Smooth muscle cell (in vitro differentiated cells): ENCODE measurements at regions not wholly inside any gene's neighbourhood (a gene's known extent, or its start where the extent isn't known, plus 50 kb on each side); places are given as distances from the start of the nearest gene placed in this dataset.

Source experiments
- DNase-seq: peaks from one replicate; lab custom pipeline; 2025; ENCODE audit not compliant: unreplicated experiment; lab: John Stamatoyannopoulos, UW
- H2AFZ ChIP-seq: fragments of 200-600 bp; sonication (generic); 2 replicates; pipeline ENCODE4 v1.6.0; 2016; ENCODE audit warnings: antibody characterized with exemption, low read depth, mild to moderate bottlenecking
- H3F3A ChIP-seq: fragments of 200-600 bp; sonication (generic); 2 replicates; pipeline ENCODE4 v1.6.0; 2017; ENCODE audit warnings: antibody characterized with exemption, low read depth
- H3K27ac ChIP-seq: fragments of 200-600 bp; sonication (generic); 2 replicates; pipeline ENCODE4 v1.5.1; 2016; ENCODE audit warnings: low read depth, mild to moderate bottlenecking
- H3K27me3 ChIP-seq: fragments of 200-600 bp; sonication (generic); 2 replicates; pipeline ENCODE4 v1.6.1; 2016; ENCODE audit warnings: low read depth, mild to moderate bottlenecking
- H3K36me3 ChIP-seq: fragments of 200-600 bp; sonication (generic); 2 replicates; pipeline ENCODE4 v1.5.1; 2016; ENCODE audit warnings: low read depth
- H3K4me1 ChIP-seq: fragments of 200-600 bp; sonication (generic); 2 replicates; pipeline ENCODE4 v1.5.1; 2016; ENCODE audit warnings: low read depth
- H3K4me2 ChIP-seq: fragments of 200-600 bp; sonication (generic); 2 replicates; pipeline ENCODE4 v1.6.0; 2016; ENCODE audit warnings: mild to moderate bottlenecking
- H3K4me3 ChIP-seq: fragments of 200-600 bp; sonication (generic); 2 replicates; pipeline ENCODE4 v1.5.1; 2016; ENCODE audit warnings: mild to moderate bottlenecking
- H3K79me2 ChIP-seq: fragments of 200-600 bp; sonication (generic); 2 replicates; pipeline ENCODE4 v1.6.0; 2016; ENCODE audit warnings: low read depth, mild to moderate bottlenecking
- H3K9ac ChIP-seq: fragments of 200-600 bp; sonication (generic); 2 replicates; pipeline ENCODE4 v1.6.0; 2016; ENCODE audit warnings: low read depth
- H3K9me3 ChIP-seq: fragments of 200-600 bp; sonication (generic); replicated peaks from 2 replicates; pipeline ENCODE4 v1.5.1; 2016; ENCODE audit warnings: low read depth
- H4K20me1 ChIP-seq: fragments of 200-600 bp; sonication (generic); 2 replicates; pipeline ENCODE4 v1.6.0; 2016; ENCODE audit warnings: low read depth
- WGBS: methylation state at CpG from one replicate; pipeline ENCODE4 v1.1.7; 2016; ENCODE audit warnings: low lambda C conversion rate; 5-methylcytosine and 5-hydroxymethylcytosine counted together
- TF ChIP-seq, protein P1 (sequence below): fragments of 200-600 bp; sonication (generic); IDR thresholded peaks from 2 replicates; pipeline ENCODE4 v1.5.1; 2017; ENCODE audit warnings: borderline replicate concordance, mild to moderate bottlenecking, antibody characterized with exemption; ENCODE audit not compliant: insufficient read depth, poor library complexity, severe bottlenecking

DNA sequence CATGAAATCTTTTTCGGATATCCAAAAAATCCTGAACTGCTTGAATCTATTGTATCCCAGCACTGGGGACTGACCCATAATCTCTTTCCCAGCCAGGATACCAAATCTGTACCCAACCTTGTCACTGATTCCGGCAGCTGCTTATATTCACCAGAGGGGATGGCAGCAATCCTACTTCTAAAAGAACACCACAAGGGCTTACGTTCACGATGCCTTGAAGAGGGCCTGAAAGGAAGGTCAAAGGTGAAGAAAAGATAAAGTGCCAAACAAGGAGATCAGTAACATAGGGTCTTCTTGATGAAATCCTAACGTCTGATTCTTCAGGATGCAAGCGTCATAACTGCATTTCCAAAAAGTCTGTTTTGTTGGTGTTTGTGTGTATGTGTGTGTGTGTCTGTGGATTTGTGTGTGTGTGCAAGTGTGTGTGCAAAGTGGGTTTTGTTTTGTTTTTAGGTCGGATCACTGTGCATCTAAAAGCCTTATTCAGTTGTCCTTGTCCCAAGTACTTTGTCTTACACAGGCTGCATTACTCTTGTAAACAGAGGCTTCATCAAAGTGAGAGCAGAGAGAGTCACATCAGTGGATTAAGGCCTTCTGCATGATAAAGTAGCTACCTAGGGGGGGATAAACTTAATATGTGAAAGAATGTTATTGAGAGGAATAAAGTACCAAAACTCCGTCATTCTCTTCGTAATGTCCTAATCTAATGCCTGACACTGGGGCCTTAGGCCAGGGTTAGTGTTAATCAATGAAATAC is 179.3 kb downstream of the BARHL2 start:
- H3K9me3 ChIP-seq: no peaks in the 10 kb centered on the region
- no peak overlapping the region for H3K9ac ChIP-seq
- 76% methylated on average over 9 of the region's 9 CpGs for WGBS
- TF ChIP-seq, protein P1, sequence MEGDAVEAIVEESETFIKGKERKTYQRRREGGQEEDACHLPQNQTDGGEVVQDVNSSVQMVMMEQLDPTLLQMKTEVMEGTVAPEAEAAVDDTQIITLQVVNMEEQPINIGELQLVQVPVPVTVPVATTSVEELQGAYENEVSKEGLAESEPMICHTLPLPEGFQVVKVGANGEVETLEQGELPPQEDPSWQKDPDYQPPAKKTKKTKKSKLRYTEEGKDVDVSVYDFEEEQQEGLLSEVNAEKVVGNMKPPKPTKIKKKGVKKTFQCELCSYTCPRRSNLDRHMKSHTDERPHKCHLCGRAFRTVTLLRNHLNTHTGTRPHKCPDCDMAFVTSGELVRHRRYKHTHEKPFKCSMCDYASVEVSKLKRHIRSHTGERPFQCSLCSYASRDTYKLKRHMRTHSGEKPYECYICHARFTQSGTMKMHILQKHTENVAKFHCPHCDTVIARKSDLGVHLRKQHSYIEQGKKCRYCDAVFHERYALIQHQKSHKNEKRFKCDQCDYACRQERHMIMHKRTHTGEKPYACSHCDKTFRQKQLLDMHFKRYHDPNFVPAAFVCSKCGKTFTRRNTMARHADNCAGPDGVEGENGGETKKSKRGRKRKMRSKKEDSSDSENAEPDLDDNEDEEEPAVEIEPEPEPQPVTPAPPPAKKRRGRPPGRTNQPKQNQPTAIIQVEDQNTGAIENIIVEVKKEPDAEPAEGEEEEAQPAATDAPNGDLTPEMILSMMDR: no peak
- no peaks in the 10 kb centered on the region for H4K20me1 ChIP-seq
- no peaks in the 10 kb centered on the region for H3K36me3 ChIP-seq
- no peak overlapping the region for H2AFZ ChIP-seq
- no peaks in the 10 kb centered on the region for H3K27me3 ChIP-seq
- DNase-seq: no peak
- H3K79me2 ChIP-seq: no peaks in the 10 kb centered on the region
- H3K4me2 ChIP-seq: no peak overlapping the region
- H3F3A ChIP-seq: no peaks in the 10 kb centered on the region
- H3K4me3 ChIP-seq: no peak overlapping the region
- H3K4me1 ChIP-seq: peaks cover 43% of the 10 kb centered on the region
- H3K27ac ChIP-seq: no peak overlapping the region

DNA sequence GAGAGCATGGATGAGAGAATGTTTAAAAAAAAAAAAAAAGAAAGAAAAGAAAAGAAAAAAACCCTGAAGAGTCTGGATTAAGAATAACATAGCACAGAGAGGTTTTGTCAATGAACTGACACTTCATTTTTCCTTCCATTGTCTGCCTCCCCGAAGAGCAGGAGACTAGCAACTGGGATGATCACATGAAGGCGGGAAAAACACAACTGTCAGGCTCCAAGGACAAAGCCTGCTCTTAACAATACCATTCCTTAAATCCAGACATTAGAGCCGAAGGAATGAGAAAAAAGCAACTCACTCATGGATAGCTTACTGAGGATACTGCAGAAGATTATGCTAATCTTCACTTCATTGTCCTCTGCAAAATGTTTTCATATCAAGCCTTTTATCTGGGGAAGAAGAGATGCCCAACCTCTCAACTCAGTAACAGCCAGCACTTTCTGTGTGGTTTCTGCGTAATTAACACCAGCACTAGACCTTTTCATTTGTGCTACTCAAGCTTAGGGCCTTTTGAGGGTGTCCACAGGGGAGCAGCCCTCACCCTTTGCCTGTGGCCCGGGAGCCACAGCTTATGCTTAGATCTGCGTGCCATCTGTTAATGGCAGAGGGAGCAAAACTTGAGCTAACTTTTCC is 182.3 kb downstream of the BARHL2 start:
- Histone ChIP-seq H3K4me3 (no peak overlapping the region), H4K20me1 (no peaks in the 10 kb centered on the region), H3K36me3 (no peaks in the 10 kb centered on the region), H3K9me3 (no peaks in the 10 kb centered on the region), H3K4me2 (no peak overlapping the region), H3K27ac (no peak overlapping the region), H2AFZ (no peak overlapping the region), H3K79me2 (no peaks in the 10 kb centered on the region), H3K4me1 (peaks cover 43% of the 10 kb centered on the region), H3F3A (no peaks in the 10 kb centered on the region), H3K9ac (no peak overlapping the region), H3K27me3 (no peaks in the 10 kb centered on the region)
- WGBS: 65% methylated on average over 6 of the region's 6 CpGs
- TF ChIP-seq, protein P1: no peak
- no peak for DNase-seq

DNA sequence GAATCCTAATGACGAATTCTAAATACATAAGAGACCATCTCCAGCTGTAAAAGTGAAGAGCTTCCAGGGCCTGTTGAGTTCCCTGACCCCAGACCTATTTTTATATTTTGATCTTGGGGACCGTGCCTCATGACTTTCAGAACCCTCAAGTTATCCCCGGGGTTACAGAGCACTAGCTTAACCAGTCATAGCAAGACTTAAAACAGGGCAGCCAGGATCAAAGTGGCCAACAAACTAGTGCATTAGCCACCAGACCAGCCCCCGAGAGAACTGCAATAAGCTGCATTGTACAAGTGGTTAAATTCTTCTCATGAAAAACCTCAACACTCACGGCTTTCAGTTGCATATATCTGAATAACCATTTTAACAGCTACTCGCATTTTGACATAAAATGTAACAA is 183.0 kb downstream of the BARHL2 start:
- H3K4me3 ChIP-seq: no peak overlapping the region
- H3K4me1 ChIP-seq: peaks cover 43% of the 10 kb centered on the region
- no peak overlapping the region for H3K27ac ChIP-seq
- H2AFZ ChIP-seq: no peak overlapping the region
- no peaks in the 10 kb centered on the region for H3K79me2 ChIP-seq
- TF ChIP-seq, protein P1: no peak
- no peaks in the 10 kb centered on the region for H3K36me3 ChIP-seq
- WGBS: 70% methylated on average over 6 of the region's 6 CpGs
- no peaks in the 10 kb centered on the region for H3K27me3 ChIP-seq
- no peak overlapping the region for H3K4me2 ChIP-seq
- H4K20me1 ChIP-seq: no peaks in the 10 kb centered on the region
- no peaks in the 10 kb centered on the region for H3K9me3 ChIP-seq
- no peak overlapping the region for H3K9ac ChIP-seq
- H3F3A ChIP-seq: no peaks in the 10 kb centered on the region
- DNase-seq: no peak

DNA sequence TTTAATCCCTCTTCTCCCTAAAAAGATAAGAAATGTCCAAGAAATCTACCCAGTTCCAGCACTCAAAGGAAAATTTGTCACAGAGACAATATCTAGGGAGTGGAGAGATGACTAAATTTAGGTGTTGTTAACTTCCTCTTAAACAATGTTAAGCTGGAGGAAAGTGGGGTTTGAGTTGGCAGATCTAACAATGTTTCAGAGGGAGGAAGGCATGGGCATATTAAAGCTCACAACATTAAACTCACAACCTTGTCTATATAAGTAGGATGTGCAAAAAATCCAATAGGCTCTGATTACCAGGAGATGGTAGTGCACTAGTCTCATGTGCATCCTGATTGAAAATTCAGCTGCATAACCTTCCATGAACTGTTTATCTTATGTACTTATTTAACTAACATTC is 190.1 kb downstream of the BARHL2 start:
- no peak overlapping the region for H3K27ac ChIP-seq
- H3K4me1 ChIP-seq: no peaks in the 10 kb centered on the region
- H3K36me3 ChIP-seq: no peaks in the 10 kb centered on the region
- H3K4me2 ChIP-seq: no peak overlapping the region
- H3F3A ChIP-seq: no peaks in the 10 kb centered on the region
- TF ChIP-seq, protein P1: no peak
- no peak overlapping the region for H3K4me3 ChIP-seq
- no peaks in the 10 kb centered on the region for H3K79me2 ChIP-seq
- no peaks in the 10 kb centered on the region for H3K9me3 ChIP-seq
- H3K9ac ChIP-seq: no peak overlapping the region
- H3K27me3 ChIP-seq: no peaks in the 10 kb centered on the region
- no peaks in the 10 kb centered on the region for H4K20me1 ChIP-seq
- no peak for DNase-seq
- H2AFZ ChIP-seq: no peak overlapping the region
